NAMALWA (cell line): ENCODE measurements at regions not wholly inside any gene's neighbourhood (a gene's known extent, or its start where the extent isn't known, plus 50 kb on each side); places are given as distances from the start of the nearest gene placed in this dataset.

Experiments
- DNase-seq: peaks from one replicate; pipeline ENCODE4 v3.0.0-alpha.2; 2015; ENCODE audit warnings: low spot score

DNA sequence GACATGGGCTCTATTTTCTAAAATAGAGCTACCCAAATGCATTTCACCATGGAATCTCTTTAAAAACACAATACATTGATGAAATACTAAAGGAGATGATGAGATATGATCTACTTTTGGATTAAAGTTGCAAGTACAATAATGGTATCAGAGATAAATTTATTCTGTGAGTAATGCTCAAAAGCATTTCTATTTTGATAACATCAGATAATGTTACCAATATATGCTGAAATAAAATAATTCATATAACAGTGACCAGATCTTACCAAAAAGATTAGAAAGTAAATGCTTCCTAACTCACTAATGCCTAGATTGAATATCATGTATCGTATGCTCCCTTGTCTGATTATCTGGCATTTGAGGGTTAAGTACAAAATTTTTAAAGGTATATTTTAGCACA, 761.8 kb upstream of the ZNF608 start:
- no peak for DNase-seq

- no peak for DNase-seq
Measured at GRCh38 chr5:125510651-125511050, 764.2 kb upstream of the ZNF608 start.

DNA sequence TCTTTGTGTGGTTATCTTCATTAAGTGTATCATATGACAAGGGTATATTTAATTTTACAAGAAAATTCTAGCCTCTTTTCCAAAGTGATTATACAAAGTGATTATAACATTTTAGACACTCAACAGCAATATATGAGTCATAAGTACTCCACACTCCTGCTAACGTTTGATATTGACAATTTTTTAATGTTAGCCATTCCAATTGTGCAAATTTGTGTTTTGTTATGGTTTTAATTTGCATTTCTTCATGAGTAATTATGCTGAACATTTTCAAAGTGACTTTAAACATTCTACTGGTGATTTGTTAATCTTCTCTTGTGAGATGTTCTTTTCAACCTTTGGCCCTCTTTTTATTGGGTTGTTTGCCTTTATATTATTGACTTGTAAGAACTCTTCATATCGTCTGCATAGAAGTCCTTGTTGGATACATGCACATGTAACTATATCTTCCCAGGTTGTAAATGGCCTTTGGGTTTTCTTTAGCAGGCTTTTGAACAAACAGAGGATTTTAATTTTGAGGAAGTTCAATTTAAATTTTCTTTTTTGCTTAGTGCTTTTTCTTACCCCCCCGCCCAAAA, 771.6 kb upstream of the ZNF608 start:
- DNase-seq: no peak

DNA sequence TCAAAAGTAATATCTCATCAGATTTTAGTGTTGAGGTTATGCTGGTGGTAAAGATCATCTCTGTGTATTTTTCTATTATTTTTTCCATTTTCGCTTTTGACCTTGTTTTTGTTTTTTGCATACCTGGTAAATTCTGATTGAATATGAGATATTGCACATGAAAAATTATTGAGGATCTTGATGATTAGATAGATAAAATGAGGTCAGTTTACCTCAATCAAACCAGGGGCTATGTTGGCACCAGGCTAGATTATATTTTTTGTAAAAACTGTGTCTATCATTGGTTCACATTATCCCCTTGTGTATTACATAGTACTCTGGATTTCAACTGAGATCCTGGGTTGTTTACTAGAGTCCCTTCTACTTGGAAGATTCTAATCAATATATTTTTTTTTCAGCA, 774.9 kb upstream of the ZNF608 start:
- DNase-seq: no peak

DNA sequence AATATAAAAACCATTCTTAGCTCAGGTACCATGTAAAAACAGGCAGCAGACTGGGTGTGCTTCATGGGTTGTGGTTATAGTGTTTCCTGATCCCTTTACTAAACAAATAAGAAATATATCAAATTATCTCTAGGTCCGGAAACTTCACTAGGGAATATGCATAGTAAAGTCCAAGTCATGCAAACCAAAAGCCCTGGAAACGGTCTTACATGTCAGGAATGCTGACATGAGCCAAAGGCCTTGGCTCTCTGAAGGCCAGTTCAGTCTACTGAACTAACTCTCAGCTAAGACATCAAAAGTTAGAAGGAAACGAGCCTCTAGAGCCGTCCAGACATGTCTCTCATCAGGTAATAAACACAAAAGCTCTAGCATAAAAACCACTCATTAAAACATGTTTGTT, 778.9 kb upstream of the ZNF608 start:
- DNase-seq: no peak

GRCh38 chr5:125526966-125527365, 780.5 kb upstream of the ZNF608 start:
- no peak for DNase-seq

DNA sequence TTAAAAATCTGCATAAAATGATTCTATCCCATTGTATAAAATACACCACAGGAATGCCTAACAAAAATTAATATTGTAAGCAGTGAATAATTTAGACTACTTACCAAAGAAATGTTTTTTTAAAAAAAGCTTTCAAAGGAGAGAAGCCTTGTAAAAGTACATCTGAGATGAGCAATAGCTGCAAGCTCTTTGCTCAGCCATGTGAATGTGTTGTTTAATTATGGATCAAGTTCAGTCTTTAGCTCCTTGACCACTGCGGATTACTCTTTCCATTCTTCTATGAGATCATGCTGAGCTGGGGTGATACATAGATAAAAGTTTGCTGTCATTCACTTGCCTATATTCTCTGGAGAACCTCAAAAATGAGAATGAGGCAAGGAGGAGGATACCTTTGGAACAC, 782.4 kb upstream of the ZNF608 start:
- no peak for DNase-seq

- DNase-seq: no peak
Measured at GRCh38 chr5:125530833-125531615, 784.6 kb upstream of the ZNF608 start.

GRCh38 chr5:125536095-125536494, 789.7 kb upstream of the ZNF608 start:
- no peak for DNase-seq

GRCh38 chr5:125536582-125536981, 790.1 kb upstream of the ZNF608 start:
- DNase-seq: no peak

DNA sequence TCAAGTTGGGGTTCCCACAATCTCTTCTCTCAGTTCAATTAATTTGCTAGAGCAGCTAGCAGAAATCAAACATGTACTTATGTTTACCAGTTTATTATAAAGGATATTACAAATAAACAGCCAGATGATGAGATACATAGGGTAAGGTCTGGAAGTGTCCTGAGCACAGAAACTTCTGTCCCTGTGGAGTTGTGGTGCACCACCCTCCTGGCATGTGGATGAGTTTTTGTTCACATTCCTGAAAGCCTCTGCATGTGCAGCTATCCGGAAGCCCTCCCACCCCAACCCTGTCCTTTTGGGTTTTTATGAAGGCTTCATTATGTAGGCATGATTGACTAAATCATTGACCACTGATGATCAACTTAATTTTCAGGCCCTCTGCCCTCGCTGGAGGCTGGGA, 791.2 kb upstream of the ZNF608 start:
- DNase-seq: no peak

DNA sequence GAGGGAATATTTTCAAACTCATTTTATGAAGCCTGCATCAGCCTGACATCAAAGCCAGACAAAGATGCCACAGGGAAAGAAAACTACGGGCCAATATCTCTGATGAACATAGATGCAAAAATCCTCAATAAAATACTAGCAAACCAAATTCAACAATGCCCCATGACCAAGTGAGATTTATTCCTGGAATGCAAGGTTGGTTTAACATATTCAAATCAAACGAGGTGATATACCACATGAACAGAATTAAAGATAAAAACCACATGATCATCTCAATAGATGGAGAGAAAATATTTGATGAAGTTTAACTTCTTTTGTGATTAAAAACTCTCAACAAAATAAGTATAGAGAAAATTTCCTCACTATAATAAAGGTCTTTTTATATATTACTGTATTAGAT, 792.0 kb upstream of the ZNF608 start:
- DNase-seq: no peak

DNA sequence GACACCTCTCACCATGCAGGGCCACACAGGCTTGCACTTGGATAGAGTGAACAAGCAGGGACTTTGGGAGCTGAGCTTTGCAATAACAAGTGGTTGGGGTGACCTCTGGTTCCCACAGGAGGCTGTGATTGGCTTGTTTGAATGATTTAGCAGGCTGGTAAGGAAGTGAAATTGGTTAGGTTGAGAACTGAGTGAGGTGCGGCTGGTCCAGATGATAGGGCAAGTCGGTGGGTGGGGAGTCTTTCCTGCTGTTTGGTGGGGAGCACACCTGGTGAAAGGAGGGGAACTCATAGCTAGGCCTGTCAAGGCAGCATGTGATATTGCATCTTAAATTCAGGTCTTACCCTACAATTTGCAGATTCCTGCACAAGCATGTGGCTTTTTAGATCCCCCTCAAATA, 794.6 kb upstream of the ZNF608 start:
- DNase-seq: no peak

DNA sequence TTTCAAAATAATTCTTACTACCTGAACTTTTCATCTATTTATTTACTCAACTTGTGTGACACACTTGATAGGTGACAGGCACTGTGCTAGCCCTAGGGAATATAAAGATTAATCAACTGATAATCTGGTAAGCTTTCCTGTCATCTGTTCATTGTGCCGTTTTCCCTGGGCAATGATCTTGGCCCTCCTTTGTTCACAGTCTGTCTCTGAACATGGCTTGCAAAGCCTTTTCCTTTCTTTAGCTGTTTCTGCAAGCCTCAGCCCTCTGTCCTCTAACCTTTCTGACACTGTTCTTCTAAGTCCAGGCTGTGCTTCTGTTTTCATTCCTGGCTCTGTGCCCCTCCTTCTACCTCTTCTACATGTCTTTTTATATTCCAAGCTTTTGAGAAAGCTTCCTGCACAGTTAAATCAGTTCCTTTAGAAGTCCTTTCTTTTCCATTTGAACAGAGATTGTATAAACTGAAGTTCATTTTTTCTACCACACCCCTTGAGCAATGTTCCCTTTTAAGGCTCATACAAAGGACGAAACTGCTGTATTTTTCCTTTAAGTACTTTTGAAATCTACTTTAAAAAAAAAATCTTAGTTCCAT, 803.0 kb upstream of the ZNF608 start:
- DNase-seq: no peak

DNA sequence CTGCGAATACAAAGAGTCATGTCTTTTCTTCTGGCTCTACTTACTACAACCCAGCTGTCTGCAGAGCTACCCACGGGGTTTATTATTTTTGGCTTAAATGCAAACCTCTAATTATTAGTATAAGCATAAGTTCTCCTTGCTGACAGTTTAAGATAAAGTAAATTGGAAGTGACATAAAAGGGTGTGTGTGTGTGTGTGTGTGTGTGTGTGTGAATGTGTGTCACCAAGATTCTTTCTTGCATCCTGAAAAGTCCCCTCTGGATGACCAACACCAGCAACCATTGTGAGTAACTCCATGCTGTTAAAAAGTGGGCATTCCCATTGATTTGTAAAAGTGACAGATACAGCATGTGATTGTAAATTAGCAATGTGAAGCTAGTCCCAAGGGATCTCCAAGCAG, 803.8 kb upstream of the ZNF608 start:
- no peak for DNase-seq

DNA sequence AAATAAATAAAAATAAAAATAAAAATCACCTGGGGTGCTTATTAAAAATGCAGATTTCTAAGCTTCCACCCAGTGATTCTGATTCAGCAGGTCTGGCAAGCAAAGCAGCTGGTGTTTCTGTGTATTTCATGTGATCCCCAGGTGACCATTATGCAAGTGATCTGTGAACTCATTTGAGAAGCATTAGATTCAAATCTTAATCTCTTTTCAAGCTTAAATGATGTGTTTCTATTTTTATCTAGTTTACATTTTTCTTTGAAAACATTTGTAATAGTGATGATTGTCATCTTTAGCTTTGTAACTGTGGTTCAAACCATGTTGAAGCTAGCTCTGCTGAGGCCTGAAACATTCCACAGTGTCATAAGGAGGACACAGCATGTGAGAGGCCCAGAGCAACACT, 804.8 kb upstream of the ZNF608 start:
- no peak for DNase-seq

- DNase-seq: no peak
Measured at GRCh38 chr5:125551797-125552196, 805.4 kb upstream of the ZNF608 start.

DNA sequence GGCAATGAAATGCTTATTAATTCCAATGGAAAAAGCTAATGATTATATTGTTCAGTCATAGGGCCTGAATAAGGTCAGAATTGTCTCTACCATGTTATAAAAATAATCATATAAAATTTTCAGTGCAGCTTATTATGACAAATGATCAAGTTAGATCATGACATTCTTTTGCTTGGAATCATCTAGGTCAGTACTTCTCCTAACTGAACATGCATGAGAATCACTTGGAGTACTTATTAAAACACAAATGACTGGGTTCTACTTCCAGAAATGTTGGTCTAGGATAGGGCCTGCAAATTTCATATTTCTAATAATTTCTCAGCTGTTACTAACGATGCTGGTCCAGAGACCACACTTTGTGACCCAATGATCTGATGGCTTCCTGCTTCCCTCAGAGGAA, 806.0 kb upstream of the ZNF608 start:
- DNase-seq: no peak

- DNase-seq: no peak
Measured at GRCh38 chr5:125554355-125554754, 807.9 kb upstream of the ZNF608 start.

DNA sequence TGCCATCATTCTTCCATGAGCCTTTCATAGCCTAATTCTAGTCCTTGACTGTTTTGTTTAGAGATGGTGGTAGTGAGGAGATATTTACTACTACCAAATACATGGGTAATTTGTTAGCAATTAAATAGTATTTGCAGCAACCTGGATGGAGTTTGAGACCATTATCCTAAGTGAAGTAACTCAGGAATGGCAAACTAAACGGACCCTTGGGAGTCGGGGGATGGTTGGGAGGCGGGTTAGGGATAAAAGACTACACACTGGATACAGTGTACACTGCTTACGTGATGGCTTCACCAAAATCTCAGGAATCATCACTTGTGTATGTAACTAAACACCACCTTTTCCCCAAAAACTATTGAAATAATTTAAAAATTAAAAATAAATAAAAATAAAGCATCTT, 809.2 kb upstream of the ZNF608 start:
- DNase-seq: no peak

DNA sequence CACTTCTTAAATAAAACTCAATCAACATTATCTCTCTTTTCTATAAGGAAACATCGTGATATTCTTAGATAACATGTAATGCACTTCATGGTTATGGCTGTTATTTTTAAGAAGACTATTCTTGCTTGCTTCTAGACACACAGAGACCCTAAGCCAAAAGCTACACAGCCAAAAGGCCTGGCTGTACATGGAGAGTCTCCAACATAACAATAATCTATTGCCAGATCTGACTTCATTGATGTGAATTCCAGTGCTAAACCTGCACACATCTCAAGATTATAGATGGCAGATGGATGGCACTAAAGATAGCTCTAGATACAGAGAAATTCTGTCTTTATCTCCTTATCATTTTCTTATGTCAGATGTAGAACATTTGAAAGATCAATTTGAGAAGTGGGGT, 811.6 kb upstream of the ZNF608 start:
- DNase-seq: no peak

- DNase-seq: no peak
Measured at GRCh38 chr5:125558466-125558865, 812.0 kb upstream of the ZNF608 start.

DNA sequence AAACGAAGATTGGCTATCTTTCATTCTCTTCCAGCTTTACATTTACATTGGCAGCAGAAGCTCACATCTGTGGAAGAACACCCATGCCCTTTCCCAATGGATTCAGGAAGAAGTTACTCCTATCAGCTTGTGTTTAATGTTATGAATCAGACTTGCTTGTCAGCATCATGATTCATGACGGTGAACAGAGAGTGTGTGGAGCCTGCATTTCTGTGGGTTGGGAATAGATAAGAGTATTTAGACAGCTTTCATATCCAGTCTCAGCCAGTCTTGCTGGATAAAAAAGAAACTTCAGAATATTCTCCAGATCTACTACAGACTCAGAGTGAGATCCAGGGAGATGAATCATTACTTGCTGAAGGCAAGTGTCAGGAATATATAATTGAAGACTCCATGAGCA, 812.9 kb upstream of the ZNF608 start:
- no peak for DNase-seq
